ENCODE measurements at regions not wholly inside any gene's neighbourhood (a gene's known extent, or its start where the extent isn't known, plus 50 kb on each side); places are given as distances from the start of the nearest gene placed in this dataset.

GRCh38 chr5:3303777-3304176 is 291.9 kb upstream of the IRX1 start:
- DNase-seq (ENCODE audit: low read depth, low spot score) = no peak
- TF ChIP-seq CTCF (IDR thresholded peaks at IDR 0.05; ENCODE audit: low read depth, low read length) = no peak
- in situ Hi-C loops (cut with HindIII; ENCODE audit: low sequenced_read_pairs) = no loop called here
- H3K4me3 ChIP-seq (ENCODE audit: low read depth, low read length) = no peak overlapping the region

GRCh38 chr5:3302228-3302627 is 293.4 kb upstream of the IRX1 start:
- no peak for TF ChIP-seq CTCF (IDR thresholded peaks at IDR 0.05; ENCODE audit: low read depth, low read length)
- no peak for DNase-seq (ENCODE audit: low read depth, low spot score)
- in situ Hi-C loops (cut with HindIII; ENCODE audit: low sequenced_read_pairs) = no loop called here
- H3K4me3 ChIP-seq (ENCODE audit: low read depth, low read length) = no peak overlapping the region

- TF ChIP-seq CTCF (IDR thresholded peaks at IDR 0.05; ENCODE audit: low read depth, low read length) = no peak
- no peak overlapping the region for H3K4me3 ChIP-seq (ENCODE audit: low read depth, low read length)
- in situ Hi-C loops (cut with HindIII; ENCODE audit: low sequenced_read_pairs) = no loop called here
- DNase-seq (ENCODE audit: low read depth, low spot score) = no peak
Measured at GRCh38 chr5:3301306-3301705, 294.3 kb upstream of the IRX1 start.

- in situ Hi-C loops (cut with HindIII; ENCODE audit: low sequenced_read_pairs) = no loop called here
Measured at GRCh38 chr5:3300726-3301125, 294.9 kb upstream of the IRX1 start.

GRCh38 chr5:3299441-3299840 is 296.2 kb upstream of the IRX1 start:
- DNase-seq (ENCODE audit: low read depth, low spot score) = no peak
- in situ Hi-C loops (cut with HindIII; ENCODE audit: low sequenced_read_pairs) = no loop called here
- no peak overlapping the region for H3K4me3 ChIP-seq (ENCODE audit: low read depth, low read length)
- TF ChIP-seq CTCF (IDR thresholded peaks at IDR 0.05; ENCODE audit: low read depth, low read length) = no peak

More at GRCh38 chr5:3300726-3301125, 294.9 kb upstream of the IRX1 start:
- no peak for TF ChIP-seq CTCF (IDR thresholded peaks at IDR 0.05; ENCODE audit: low read depth, low read length)
- no peak for DNase-seq (ENCODE audit: low read depth, low spot score)
- no peak overlapping the region for H3K4me3 ChIP-seq (ENCODE audit: low read depth, low read length)

- no peak overlapping the region for H3K4me3 ChIP-seq (ENCODE audit: low read depth, low read length)
- DNase-seq (ENCODE audit: low read depth, low spot score) = no peak
- in situ Hi-C loops (cut with HindIII; ENCODE audit: low sequenced_read_pairs) = no loop called here
- TF ChIP-seq CTCF (IDR thresholded peaks at IDR 0.05; ENCODE audit: low read depth, low read length) = no peak
Measured at GRCh38 chr5:3297853-3298252, 297.8 kb upstream of the IRX1 start.

GRCh38 chr5:3288325-3288724 is 307.3 kb upstream of the IRX1 start:
- H3K4me3 ChIP-seq (ENCODE audit: low read depth, low read length) = no peak overlapping the region
- no peak for TF ChIP-seq CTCF (IDR thresholded peaks at IDR 0.05; ENCODE audit: low read depth, low read length)
- in situ Hi-C loops (cut with HindIII; ENCODE audit: low sequenced_read_pairs) = no loop called here
- no peak for DNase-seq (ENCODE audit: low read depth, low spot score)

Data from astrocyte of the spinal cord (primary cell).